GM23338 (cell line): ENCODE measurements at regions not wholly inside any gene's neighbourhood (a gene's known extent, or its start where the extent isn't known, plus 50 kb on each side); places are given as distances from the start of the nearest gene placed in this dataset.

ENCODE experiments used
- ATAC-seq: fragments of 200-7000 bp; cut with Tn5 transposase; 3 replicates; pipeline ENCODE4 v1.9.1; 2020
- DNase-seq: peaks from one replicate; pipeline ENCODE4 v3.0.0-alpha.2; 2015; ENCODE audit warnings: low spot score
- H2AFZ ChIP-seq: fragments of 200-600 bp; sonication (generic); 2 replicates; pipeline ENCODE4 v1.8.0; 2016; ENCODE audit warnings: antibody characterized with exemption, mild to moderate bottlenecking, moderate library complexity
- H3F3A ChIP-seq: fragments of 200-600 bp; sonication (generic); replicated peaks from 2 replicates; pipeline ENCODE4 v1.8.0; 2017; ENCODE audit warnings: antibody characterized with exemption, mixed run types, low read depth
- H3K27ac ChIP-seq: fragments of 200-600 bp; sonication (generic); 2 replicates; pipeline ENCODE4 v1.6.1; 2016; ENCODE audit warnings: low read depth
- H3K27me3 ChIP-seq: fragments of 200-600 bp; sonication (generic); 2 replicates; pipeline ENCODE4 v1.8.0; 2016; ENCODE audit warnings: mild to moderate bottlenecking, mixed run types, moderate library complexity; ENCODE audit not compliant: insufficient read depth
- H3K36me3 ChIP-seq: fragments of 200-600 bp; sonication (generic); 2 replicates; pipeline ENCODE4 v1.8.0; 2016; ENCODE audit warnings: mild to moderate bottlenecking; ENCODE audit not compliant: insufficient read depth
- H3K4me1 ChIP-seq: fragments of 200-600 bp; sonication (generic); 2 replicates; pipeline ENCODE4 v1.8.0; 2016; ENCODE audit warnings: mild to moderate bottlenecking, moderate library complexity; ENCODE audit not compliant: insufficient read depth
- H3K4me2 ChIP-seq: fragments of 200-600 bp; sonication (generic); 2 replicates; pipeline ENCODE4 v1.7.1; 2017; ENCODE audit warnings: mixed run types
- H3K4me3 ChIP-seq: fragments of 200-600 bp; sonication (generic); 2 replicates; pipeline ENCODE4 v1.6.1; 2016; ENCODE audit warnings: mixed run types
- H3K79me2 ChIP-seq: fragments of 200-600 bp; sonication (generic); replicated peaks from 2 replicates; pipeline ENCODE4 v1.8.0; 2017; ENCODE audit warnings: mild to moderate bottlenecking; ENCODE audit not compliant: insufficient read depth
- H3K9me2 ChIP-seq: fragments of 200-600 bp; sonication (generic); 2 replicates; pipeline ENCODE4 v1.8.0; 2017; ENCODE audit not compliant: insufficient read depth
- H4K20me1 ChIP-seq: fragments of 200-600 bp; sonication (generic); replicated peaks from 2 replicates; pipeline ENCODE4 v1.8.0; 2017; ENCODE audit warnings: mild to moderate bottlenecking; ENCODE audit not compliant: insufficient read depth
- H3K27ac Mint-ChIP-seq: 2 replicates; pipeline ENCODE4 v1.8.0; 2020; ENCODE audit warnings: inconsistent platforms, mild to moderate bottlenecking, moderate library complexity, mixed read lengths
- H3K27me3 Mint-ChIP-seq: 3 replicates; pipeline ENCODE4 v1.8.0; 2022; ENCODE audit warnings: low read depth, mild to moderate bottlenecking, moderate library complexity, mixed read lengths, inconsistent platforms; ENCODE audit not compliant: insufficient read depth, poor library complexity
- H3K36me3 Mint-ChIP-seq: 3 replicates; pipeline ENCODE4 v1.8.0; 2021; ENCODE audit warnings: low read depth, mild to moderate bottlenecking, inconsistent platforms, moderate library complexity, mixed read lengths
- H3K4me1 Mint-ChIP-seq: 3 replicates; pipeline ENCODE4 v1.8.0; 2020; ENCODE audit warnings: mild to moderate bottlenecking, inconsistent platforms, mixed read lengths
- H3K4me3 Mint-ChIP-seq: 3 replicates; pipeline ENCODE4 v1.8.0; 2021; ENCODE audit warnings: moderate library complexity, mild to moderate bottlenecking, inconsistent platforms, mixed read lengths
- H3K9me3 Mint-ChIP-seq: 3 replicates; pipeline ENCODE4 v1.8.0; 2020; ENCODE audit warnings: moderate library complexity, mild to moderate bottlenecking, inconsistent platforms, mixed read lengths
- EZH2 ChIP-seq: fragments of 200-600 bp; sonication (generic); IDR thresholded peaks from one replicate; pipeline ENCODE4 v1.8.0; 2017; ENCODE audit warnings: antibody characterized with exemption, mild to moderate bottlenecking, low read depth; ENCODE audit not compliant: unreplicated experiment
- EZH2phosphoT487 ChIP-seq: fragments of 200-600 bp; sonication (generic); IDR thresholded peaks from one replicate; pipeline ENCODE4 v1.8.1; 2018; ENCODE audit warnings: antibody characterized with exemption; ENCODE audit not compliant: unreplicated experiment
- TF ChIP-seq, protein P1 (sequence below): fragments of 250-450 bp; sonication (Bioruptor Pico); IDR thresholded peaks from 2 replicates; pipeline ENCODE4 v1.5.0; 2020; ENCODE audit warnings: mild to moderate bottlenecking, moderate library complexity

DNA sequence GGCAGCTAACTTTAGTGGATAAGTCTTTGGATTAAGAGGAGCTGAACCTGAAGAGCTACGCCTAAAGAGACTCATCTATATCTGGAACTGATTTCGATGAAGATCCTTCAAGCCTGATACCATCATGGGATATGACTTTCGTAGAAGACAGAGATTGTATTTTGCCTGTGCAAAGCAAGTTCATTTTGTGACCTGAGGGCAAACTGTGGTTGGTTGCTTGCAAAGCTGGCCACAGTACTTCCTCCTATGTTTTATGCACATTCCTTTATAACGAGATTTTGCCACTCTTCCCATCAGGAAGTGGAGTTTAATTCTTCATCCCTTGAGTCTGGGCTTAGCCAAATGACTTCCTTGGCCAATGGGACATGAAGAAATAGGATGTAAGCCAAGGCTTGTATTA, 519.3 kb upstream of the NR3C2 start (continued):
- TF ChIP-seq, protein P1, sequence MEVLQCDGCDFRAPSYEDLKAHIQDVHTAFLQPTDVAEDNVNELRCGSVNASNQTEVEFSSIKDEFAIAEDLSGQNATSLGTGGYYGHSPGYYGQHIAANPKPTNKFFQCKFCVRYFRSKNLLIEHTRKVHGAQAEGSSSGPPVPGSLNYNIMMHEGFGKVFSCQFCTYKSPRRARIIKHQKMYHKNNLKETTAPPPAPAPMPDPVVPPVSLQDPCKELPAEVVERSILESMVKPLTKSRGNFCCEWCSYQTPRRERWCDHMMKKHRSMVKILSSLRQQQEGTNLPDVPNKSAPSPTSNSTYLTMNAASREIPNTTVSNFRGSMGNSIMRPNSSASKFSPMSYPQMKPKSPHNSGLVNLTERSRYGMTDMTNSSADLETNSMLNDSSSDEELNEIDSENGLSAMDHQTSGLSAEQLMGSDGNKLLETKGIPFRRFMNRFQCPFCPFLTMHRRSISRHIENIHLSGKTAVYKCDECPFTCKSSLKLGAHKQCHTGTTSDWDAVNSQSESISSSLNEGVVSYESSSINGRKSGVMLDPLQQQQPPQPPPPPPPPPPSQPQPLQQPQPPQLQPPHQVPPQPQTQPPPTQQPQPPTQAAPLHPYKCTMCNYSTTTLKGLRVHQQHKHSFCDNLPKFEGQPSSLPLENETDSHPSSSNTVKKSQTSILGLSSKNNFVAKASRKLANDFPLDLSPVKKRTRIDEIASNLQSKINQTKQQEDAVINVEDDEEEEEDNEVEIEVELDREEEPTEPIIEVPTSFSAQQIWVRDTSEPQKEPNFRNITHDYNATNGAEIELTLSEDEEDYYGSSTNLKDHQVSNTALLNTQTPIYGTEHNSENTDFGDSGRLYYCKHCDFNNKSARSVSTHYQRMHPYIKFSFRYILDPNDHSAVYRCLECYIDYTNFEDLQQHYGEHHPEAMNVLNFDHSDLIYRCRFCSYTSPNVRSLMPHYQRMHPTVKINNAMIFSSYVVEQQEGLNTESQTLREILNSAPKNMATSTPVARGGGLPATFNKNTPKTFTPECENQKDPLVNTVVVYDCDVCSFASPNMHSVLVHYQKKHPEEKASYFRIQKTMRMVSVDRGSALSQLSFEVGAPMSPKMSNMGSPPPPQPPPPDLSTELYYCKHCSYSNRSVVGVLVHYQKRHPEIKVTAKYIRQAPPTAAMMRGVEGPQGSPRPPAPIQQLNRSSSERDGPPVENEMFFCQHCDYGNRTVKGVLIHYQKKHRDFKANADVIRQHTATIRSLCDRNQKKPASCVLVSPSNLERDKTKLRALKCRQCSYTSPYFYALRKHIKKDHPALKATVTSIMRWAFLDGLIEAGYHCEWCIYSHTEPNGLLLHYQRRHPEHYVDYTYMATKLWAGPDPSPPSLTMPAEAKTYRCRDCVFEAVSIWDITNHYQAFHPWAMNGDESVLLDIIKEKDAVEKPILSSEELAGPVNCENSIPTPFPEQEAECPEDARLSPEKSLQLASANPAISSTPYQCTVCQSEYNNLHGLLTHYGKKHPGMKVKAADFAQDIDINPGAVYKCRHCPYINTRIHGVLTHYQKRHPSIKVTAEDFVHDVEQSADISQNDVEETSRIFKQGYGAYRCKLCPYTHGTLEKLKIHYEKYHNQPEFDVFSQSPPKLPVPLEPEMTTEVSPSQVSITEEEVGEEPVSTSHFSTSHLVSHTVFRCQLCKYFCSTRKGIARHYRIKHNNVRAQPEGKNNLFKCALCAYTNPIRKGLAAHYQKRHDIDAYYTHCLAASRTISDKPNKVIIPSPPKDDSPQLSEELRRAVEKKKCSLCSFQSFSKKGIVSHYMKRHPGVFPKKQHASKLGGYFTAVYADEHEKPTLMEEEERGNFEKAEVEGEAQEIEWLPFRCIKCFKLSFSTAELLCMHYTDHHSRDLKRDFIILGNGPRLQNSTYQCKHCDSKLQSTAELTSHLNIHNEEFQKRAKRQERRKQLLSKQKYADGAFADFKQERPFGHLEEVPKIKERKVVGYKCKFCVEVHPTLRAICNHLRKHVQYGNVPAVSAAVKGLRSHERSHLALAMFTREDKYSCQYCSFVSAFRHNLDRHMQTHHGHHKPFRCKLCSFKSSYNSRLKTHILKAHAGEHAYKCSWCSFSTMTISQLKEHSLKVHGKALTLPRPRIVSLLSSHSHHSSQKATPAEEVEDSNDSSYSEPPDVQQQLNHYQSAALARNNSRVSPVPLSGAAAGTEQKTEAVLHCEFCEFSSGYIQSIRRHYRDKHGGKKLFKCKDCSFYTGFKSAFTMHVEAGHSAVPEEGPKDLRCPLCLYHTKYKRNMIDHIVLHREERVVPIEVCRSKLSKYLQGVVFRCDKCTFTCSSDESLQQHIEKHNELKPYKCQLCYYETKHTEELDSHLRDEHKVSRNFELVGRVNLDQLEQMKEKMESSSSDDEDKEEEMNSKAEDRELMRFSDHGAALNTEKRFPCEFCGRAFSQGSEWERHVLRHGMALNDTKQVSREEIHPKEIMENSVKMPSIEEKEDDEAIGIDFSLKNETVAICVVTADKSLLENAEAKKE = no peak

DNA sequence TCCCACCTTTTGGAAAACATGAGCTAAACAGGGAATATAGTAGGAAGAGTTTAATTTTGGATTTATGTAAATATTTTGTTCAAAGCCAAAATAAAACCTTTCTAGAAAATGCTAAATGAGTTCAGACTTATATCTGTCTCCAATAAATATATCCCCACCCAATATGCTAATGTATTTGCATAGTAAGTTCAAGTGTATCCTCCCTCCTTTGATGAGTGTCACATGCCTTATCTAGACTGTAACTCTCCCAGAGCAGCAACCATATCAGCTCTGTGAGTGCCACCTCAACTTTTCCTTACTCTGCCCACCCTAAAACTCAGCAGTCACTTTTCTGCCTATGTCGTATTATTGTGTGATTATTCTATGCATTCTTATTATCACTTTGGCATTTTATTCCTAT, 516.1 kb upstream of the NR3C2 start:
- no peak overlapping the region for H3K27ac Mint-ChIP-seq
- peaks cover 5% of the 10 kb centered on the region; the same call in 2 of the 3 replicates for H3K4me1 Mint-ChIP-seq
- ATAC-seq (no peak), DNase-seq (no peak)
- H2AFZ ChIP-seq = no peak overlapping the region
- H3K79me2 ChIP-seq = no peaks in the 10 kb centered on the region
- no peaks in the 10 kb centered on the region for H3K4me1 ChIP-seq
- H4K20me1 ChIP-seq = no peaks in the 10 kb centered on the region
- no peaks in the 10 kb centered on the region for H3K27me3 ChIP-seq
- H3K4me3 ChIP-seq = no peak overlapping the region
- TF ChIP-seq EZH2phosphoT487 = no peak
- no peak overlapping the region for H3K27ac ChIP-seq
- H3K4me2 ChIP-seq = no peak overlapping the region
- no peaks in the 10 kb centered on the region for H3K36me3 Mint-ChIP-seq
- H3K36me3 ChIP-seq = no peaks in the 10 kb centered on the region
- no peaks in the 10 kb centered on the region for H3F3A ChIP-seq
- no peaks in the 10 kb centered on the region; the same call in 2 of the 3 replicates for H3K9me3 Mint-ChIP-seq
- no peaks in the 10 kb centered on the region for H3K27me3 Mint-ChIP-seq
- H3K4me3 Mint-ChIP-seq = no peak overlapping the region
- 0 out of 2 replicates have a peak, but pooled peaks cover 2% of the 10 kb centered on the region for H3K9me2 ChIP-seq

DNA sequence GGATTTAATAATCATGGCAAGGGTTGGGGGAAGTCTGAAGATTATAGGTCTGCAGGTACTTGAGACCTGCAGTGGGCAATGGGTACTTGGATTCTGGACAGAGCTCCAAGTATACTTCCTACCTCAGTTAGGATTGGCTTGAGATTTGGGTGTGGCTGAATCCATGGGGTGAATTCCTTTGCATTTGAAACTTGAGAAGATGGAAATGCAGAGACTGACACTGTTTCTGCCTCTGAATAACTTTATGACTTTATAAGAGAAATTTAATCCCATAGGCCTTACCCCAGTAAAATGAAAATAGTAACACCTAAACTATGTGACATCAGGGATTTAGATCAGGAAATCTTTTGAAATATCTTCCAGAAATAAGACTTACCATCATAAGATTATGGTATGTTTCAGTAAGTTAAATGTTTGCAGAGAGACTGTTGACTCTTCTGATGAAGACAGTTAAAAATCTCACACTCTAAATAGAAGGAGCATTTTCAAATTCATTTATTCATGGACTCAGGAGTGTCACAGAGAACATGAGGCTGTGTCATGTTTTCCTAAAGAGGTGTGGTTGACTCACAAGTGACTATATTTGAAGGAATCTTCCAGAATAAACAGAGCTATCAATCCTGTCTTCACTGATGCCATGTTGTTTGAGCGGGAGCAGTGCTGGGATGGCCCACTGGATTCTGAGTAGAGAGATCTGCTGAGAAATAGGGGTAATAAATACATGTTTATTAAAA, 513.5 kb upstream of the NR3C2 start:
- H4K20me1 ChIP-seq = no peaks in the 10 kb centered on the region
- no peaks in the 10 kb centered on the region for H3K27me3 Mint-ChIP-seq
- H3F3A ChIP-seq = no peaks in the 10 kb centered on the region
- no peak overlapping the region for H3K4me3 ChIP-seq
- 0 out of 2 replicates have a peak, but pooled peaks cover 2% of the 10 kb centered on the region for H3K9me2 ChIP-seq
- DNase-seq = no peak
- H2AFZ ChIP-seq = no peak overlapping the region; the same call in 1 of the 2 replicates
- H3K4me3 Mint-ChIP-seq = no peak overlapping the region
- H3K9me3 Mint-ChIP-seq = no peaks in the 10 kb centered on the region
- H3K36me3 ChIP-seq = no peaks in the 10 kb centered on the region
- no peaks in the 10 kb centered on the region for H3K4me1 ChIP-seq
- H3K27ac Mint-ChIP-seq = no peak overlapping the region; the same call in 1 of the 2 replicates
- H3K4me1 Mint-ChIP-seq = peaks cover 5% of the 10 kb centered on the region; the same call in 2 of the 3 replicates
- no peak for ATAC-seq
- H3K4me2 ChIP-seq = no peak overlapping the region
- H3K36me3 Mint-ChIP-seq = no peaks in the 10 kb centered on the region
- no peaks in the 10 kb centered on the region for H3K27me3 ChIP-seq
- no peaks in the 10 kb centered on the region for H3K79me2 ChIP-seq
- no peak overlapping the region for H3K27ac ChIP-seq
- TF ChIP-seq, protein P1 = no peak
- TF ChIP-seq EZH2 = no peak
